ENCODE measurements at regions not wholly inside any gene's neighbourhood (a gene's known extent, or its start where the extent isn't known, plus 50 kb on each side); places are given as distances from the start of the nearest gene placed in this dataset.
"Not testable (repeated sequence)": the region's sequence is repeated elsewhere in the genome, so short reads cannot be mapped to it uniquely, and the experiment has no call there.

DNA sequence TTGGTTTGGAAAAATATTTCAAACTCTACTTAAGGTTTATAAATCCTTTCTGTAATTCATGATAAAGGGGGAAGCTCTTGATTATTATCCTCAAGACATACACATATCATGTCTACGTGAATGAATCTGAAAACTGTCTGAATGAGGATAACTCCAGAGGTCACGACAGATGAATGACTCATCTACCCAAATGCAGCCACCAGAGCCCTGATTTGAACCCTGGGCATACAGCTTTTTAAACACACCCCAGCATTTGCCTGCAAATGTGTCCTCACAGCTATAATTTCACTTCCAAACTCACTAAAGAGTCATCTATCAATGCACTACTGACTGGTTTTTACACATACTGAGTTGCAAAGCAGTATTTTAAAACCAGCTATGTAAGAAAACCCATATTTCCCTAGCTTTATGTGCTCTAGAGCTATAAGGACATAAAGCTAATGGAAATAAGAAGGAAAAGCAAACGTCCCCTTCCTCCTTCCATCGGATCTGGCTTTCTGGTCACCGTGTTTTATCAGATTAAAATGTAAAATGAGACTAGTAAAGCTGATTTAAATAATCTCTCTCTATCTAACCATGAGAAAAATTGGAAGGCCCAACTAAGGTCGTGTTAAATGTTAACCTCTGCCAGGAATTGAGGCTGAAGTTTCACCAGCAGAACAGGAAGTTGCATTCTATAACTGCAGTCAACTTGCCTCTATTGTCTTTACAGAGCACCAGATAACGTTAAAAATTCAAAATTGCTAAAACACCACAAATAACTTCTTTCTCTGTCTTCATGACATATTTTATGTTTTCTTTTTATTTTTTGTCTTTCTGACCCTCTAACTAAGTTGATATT lies 63.1 kb upstream of the SPP1 start:
- H3K9me3 ChIP-seq: no peaks in the 10 kb centered on the region
- no peak overlapping the region for H3K27ac ChIP-seq (replicated peaks in 1 of 4)
- TF ChIP-seq, protein P1, sequence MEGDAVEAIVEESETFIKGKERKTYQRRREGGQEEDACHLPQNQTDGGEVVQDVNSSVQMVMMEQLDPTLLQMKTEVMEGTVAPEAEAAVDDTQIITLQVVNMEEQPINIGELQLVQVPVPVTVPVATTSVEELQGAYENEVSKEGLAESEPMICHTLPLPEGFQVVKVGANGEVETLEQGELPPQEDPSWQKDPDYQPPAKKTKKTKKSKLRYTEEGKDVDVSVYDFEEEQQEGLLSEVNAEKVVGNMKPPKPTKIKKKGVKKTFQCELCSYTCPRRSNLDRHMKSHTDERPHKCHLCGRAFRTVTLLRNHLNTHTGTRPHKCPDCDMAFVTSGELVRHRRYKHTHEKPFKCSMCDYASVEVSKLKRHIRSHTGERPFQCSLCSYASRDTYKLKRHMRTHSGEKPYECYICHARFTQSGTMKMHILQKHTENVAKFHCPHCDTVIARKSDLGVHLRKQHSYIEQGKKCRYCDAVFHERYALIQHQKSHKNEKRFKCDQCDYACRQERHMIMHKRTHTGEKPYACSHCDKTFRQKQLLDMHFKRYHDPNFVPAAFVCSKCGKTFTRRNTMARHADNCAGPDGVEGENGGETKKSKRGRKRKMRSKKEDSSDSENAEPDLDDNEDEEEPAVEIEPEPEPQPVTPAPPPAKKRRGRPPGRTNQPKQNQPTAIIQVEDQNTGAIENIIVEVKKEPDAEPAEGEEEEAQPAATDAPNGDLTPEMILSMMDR (IDR thresholded peaks at IDR 0.05): no peak
- TF ChIP-seq EP300 (IDR thresholded peaks at IDR 0.05) (no peak), POLR2A (IDR thresholded peaks at IDR 0.05; ENCODE audit: low read depth) (no peak), POLR2AphosphoS5 (IDR thresholded peaks at IDR 0.05) (no peak)
- no peaks in the 10 kb centered on the region for H3K27me3 ChIP-seq
- no peak for DNase-seq (ENCODE audit: extremely low spot score)
- 57% methylated on average over 7 of the region's 7 CpGs for WGBS
- no peak overlapping the region for H3K4me3 ChIP-seq
- intact Hi-C loops (cut with DNase I): no loop called here
- H3K36me3 ChIP-seq: no peaks in the 10 kb centered on the region
- peaks cover 15 to 36% (median 26%) of the 10 kb centered on the region in 4 donors for H3K4me1 ChIP-seq

GRCh38 chr4:87913896-87914295 lies 61.6 kb upstream of the SPP1 start:
- intact Hi-C loops (cut with DNase I): no loop called here
- peaks cover 15 to 36% (median 26%) of the 10 kb centered on the region in 4 donors for H3K4me1 ChIP-seq
- H3K27me3 ChIP-seq: no peaks in the 10 kb centered on the region
- 75% methylated on average over 3 of the region's 3 CpGs for WGBS
- TF ChIP-seq POLR2A (IDR thresholded peaks at IDR 0.05; ENCODE audit: low read depth) (no peak), POLR2AphosphoS5 (IDR thresholded peaks at IDR 0.05) (no peak), EP300 (IDR thresholded peaks at IDR 0.05) (no peak)
- TF ChIP-seq, protein P1 (IDR thresholded peaks at IDR 0.05): no peak
- no peak overlapping the region for H3K4me3 ChIP-seq
- DNase-seq (ENCODE audit: extremely low spot score): no peak
- H3K9me3 ChIP-seq: no peaks in the 10 kb centered on the region
- no peaks in the 10 kb centered on the region for H3K36me3 ChIP-seq
- no peak overlapping the region for H3K27ac ChIP-seq (replicated peaks in 1 of 4)

- DNase-seq (ENCODE audit: extremely low spot score): no peak
- Histone ChIP-seq H3K9me3 (no peaks in the 10 kb centered on the region), H3K4me3 (no peak overlapping the region), H3K4me1 (peaks cover 15 to 34% (median 23%) of the 10 kb centered on the region in 4 donors), H3K27ac (replicated peaks in 1 of 4) (no peak overlapping the region), H3K36me3 (no peaks in the 10 kb centered on the region), H3K27me3 (no peaks in the 10 kb centered on the region)
- intact Hi-C loops (cut with DNase I): no loop called here
- WGBS: 81% methylated on average over 6 of the region's 6 CpGs
- TF ChIP-seq EP300 (IDR thresholded peaks at IDR 0.05) (no peak), POLR2A (IDR thresholded peaks at IDR 0.05; ENCODE audit: low read depth) (no peak), POLR2AphosphoS5 (IDR thresholded peaks at IDR 0.05) (no peak)
- TF ChIP-seq, protein P1 (IDR thresholded peaks at IDR 0.05): no peak
Observed at GRCh38 chr4:87915621-87916020, 59.9 kb upstream of the SPP1 start.

DNA sequence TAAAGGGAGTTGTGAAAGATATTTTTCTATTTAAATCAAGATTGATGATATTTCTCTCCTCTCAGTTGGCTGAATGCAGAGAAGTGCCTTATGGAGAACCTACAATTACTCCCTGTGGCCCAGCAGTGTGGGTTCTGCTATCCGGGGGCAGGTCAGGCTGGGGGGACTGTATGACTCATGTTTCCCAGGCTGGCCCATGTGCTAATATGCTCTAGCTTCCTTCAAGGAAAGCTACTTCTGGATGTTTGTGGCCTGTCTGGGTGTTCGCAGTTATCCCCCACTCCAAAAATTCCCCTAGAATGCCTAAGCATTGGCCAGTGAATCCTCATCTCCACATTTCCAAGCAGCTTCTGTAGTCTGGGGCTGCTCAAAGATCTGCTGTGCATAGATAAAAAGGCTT lies 58.9 kb upstream of the SPP1 start:
- H3K9me3 ChIP-seq: no peaks in the 10 kb centered on the region
- no peaks in the 10 kb centered on the region for H3K27me3 ChIP-seq
- DNase-seq (ENCODE audit: extremely low spot score): no peak
- 78% methylated on average over 2 of the region's 2 CpGs for WGBS
- peaks cover 10 to 24% (median 13%) of the 10 kb centered on the region in 4 donors for H3K4me1 ChIP-seq
- no peak overlapping the region for H3K27ac ChIP-seq (replicated peaks in 1 of 4)
- H3K36me3 ChIP-seq: no peaks in the 10 kb centered on the region
- intact Hi-C loops (cut with DNase I): no loop called here
- H3K4me3 ChIP-seq: no peak overlapping the region
- TF ChIP-seq POLR2AphosphoS5 (IDR thresholded peaks at IDR 0.05): no peak
- TF ChIP-seq EP300 (IDR thresholded peaks at IDR 0.05): no peak
- no peak for TF ChIP-seq POLR2A (IDR thresholded peaks at IDR 0.05; ENCODE audit: low read depth)
- TF ChIP-seq, protein P1 (IDR thresholded peaks at IDR 0.05): no peak

DNA sequence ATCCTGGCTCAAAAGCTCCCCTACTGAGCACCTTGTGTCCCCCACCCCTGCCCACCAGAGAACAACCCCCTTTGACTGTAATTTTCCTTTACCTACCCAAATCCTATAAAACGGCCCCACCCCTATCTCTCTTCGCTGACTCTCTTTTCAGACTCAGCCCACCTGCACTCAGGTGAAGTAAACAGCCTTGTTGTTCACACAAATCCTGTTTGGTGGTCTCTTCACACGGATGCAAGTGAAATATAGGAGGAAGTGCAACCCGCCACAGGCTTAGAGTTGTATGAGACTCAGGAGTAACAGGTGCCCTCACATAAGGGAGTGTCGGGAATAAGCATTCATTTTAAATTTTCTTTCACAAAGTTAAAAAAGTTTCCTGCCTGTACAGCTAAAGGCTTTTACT lies 57.6 kb upstream of the SPP1 start:
- H3K4me3 ChIP-seq; H3K27ac ChIP-seq (replicated peaks in 1 of 4); H3K36me3 ChIP-seq; DNase-seq (ENCODE audit: extremely low spot score); H3K27me3 ChIP-seq; H3K9me3 ChIP-seq; intact Hi-C loops (cut with DNase I): not testable (repeated sequence)
- H3K4me1 ChIP-seq: peaks cover 0 to 11% (median under 1%) of the 10 kb centered on the region in 4 donors
- WGBS: 87% methylated on average over 5 of the region's 5 CpGs
